ENCODE measurements at regions not wholly inside any gene's neighbourhood (a gene's known extent, or its start where the extent isn't known, plus 50 kb on each side); places are given as distances from the start of the nearest gene placed in this dataset.

GRCh38 chr5:163623986-163624385 is 118.6 kb downstream of the MAT2B start:
- no peak for TF ChIP-seq CTCF (optimal IDR thresholded peaks at IDR 0.05 in 1 of 3, IDR thresholded peaks at IDR 0.05 in 1 of 3, conservative IDR thresholded peaks at IDR 0.05 in 1 of 3; ENCODE audit: extremely low read depth in 1 of 3, insufficient read depth in 2 of 3, low read length in 3 of 3)
- no peak for TF ChIP-seq EZH2 (IDR thresholded peaks at IDR 0.05; ENCODE audit: low read length)

Data from keratinocyte (primary cell).